ENCODE measurements at regions not wholly inside any gene's neighbourhood (a gene's known extent, or its start where the extent isn't known, plus 50 kb on each side); places are given as distances from the start of the nearest gene placed in this dataset.

GRCh38 chr10:4450981-4451908 is 374.8 kb upstream of the AKR1E2 start:
- H3K4me1 ChIP-seq = no peaks in the 10 kb centered on the region
- intact Hi-C loops (cut with DNase I) = no loop called here
- no peaks in the 10 kb centered on the region for H3K9me3 ChIP-seq
- WGBS, 2 donors = 54 to 61% methylated on average over 13 of the region's 13 CpGs
- H3K4me3 ChIP-seq (replicated peaks in 1 of 3) = no peak overlapping the region
- DNase-seq = no peak
- H3K27me3 ChIP-seq = no peaks in the 10 kb centered on the region
- no peaks in the 10 kb centered on the region for H3K36me3 ChIP-seq
- no peak overlapping the region for H3K27ac ChIP-seq
- no peak for TF ChIP-seq POLR2A (IDR thresholded peaks at IDR 0.05)
- TF ChIP-seq, protein P1, sequence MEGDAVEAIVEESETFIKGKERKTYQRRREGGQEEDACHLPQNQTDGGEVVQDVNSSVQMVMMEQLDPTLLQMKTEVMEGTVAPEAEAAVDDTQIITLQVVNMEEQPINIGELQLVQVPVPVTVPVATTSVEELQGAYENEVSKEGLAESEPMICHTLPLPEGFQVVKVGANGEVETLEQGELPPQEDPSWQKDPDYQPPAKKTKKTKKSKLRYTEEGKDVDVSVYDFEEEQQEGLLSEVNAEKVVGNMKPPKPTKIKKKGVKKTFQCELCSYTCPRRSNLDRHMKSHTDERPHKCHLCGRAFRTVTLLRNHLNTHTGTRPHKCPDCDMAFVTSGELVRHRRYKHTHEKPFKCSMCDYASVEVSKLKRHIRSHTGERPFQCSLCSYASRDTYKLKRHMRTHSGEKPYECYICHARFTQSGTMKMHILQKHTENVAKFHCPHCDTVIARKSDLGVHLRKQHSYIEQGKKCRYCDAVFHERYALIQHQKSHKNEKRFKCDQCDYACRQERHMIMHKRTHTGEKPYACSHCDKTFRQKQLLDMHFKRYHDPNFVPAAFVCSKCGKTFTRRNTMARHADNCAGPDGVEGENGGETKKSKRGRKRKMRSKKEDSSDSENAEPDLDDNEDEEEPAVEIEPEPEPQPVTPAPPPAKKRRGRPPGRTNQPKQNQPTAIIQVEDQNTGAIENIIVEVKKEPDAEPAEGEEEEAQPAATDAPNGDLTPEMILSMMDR (IDR thresholded peaks at IDR 0.05) = no peak

DNA sequence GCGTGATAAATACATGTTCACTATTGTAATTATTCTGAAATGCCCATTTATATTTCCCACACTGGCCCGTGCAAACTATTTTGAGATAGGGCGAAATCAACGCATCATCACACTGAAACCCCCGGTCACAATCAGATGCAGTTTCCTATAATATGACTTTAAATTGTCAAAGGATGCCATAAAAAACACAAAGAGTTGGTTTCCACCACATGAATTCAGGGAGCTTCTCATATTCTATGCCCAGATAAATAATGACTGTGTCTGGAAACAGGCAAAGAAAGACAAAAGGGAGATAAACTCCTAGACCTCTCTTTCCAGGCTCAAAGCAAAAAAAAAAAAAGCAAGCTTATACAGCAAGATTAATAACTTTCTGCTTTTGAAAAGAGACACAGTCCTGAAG is 375.8 kb upstream of the AKR1E2 start:
- 95 to 97% methylated on average over 5 of the region's 5 CpGs for WGBS, 2 donors
- Histone ChIP-seq H3K9me3 (no peaks in the 10 kb centered on the region), H3K4me1 (no peaks in the 10 kb centered on the region), H3K4me3 (replicated peaks in 1 of 3) (no peak overlapping the region), H3K27ac (no peak overlapping the region), H3K27me3 (no peaks in the 10 kb centered on the region), H3K36me3 (no peaks in the 10 kb centered on the region)
- TF ChIP-seq, protein P1 (IDR thresholded peaks at IDR 0.05) = no peak
- no peak for TF ChIP-seq POLR2A (IDR thresholded peaks at IDR 0.05)
- DNase-seq = no peak
- intact Hi-C loops (cut with DNase I) = no loop called here

- Histone ChIP-seq H3K36me3 (no peaks in the 10 kb centered on the region), H3K9me3 (no peaks in the 10 kb centered on the region), H3K4me1 (no peaks in the 10 kb centered on the region), H3K27me3 (no peaks in the 10 kb centered on the region), H3K4me3 (replicated peaks in 1 of 3) (no peak overlapping the region), H3K27ac (no peak overlapping the region)
- intact Hi-C loops (cut with DNase I) = no loop called here
- no peak for TF ChIP-seq POLR2A (IDR thresholded peaks at IDR 0.05)
- TF ChIP-seq, protein P1 (IDR thresholded peaks at IDR 0.05) = no peak
- DNase-seq = no peak
- 58 to 64% methylated on average over 1 of the region's 1 CpG for WGBS, 2 donors
Observed at GRCh38 chr10:4448030-4448429, 378.0 kb upstream of the AKR1E2 start.

- Histone ChIP-seq H3K4me1 (no peaks in the 10 kb centered on the region), H3K36me3 (no peaks in the 10 kb centered on the region), H3K27me3 (no peaks in the 10 kb centered on the region), H3K9me3 (no peaks in the 10 kb centered on the region), H3K27ac (no peak overlapping the region), H3K4me3 (replicated peaks in 1 of 3) (no peak overlapping the region)
- DNase-seq = no peak
- 93 to 95% methylated on average over 1 of the region's 1 CpG for WGBS, 2 donors
- intact Hi-C loops (cut with DNase I) = no loop called here
- TF ChIP-seq, protein P1 (IDR thresholded peaks at IDR 0.05) = no peak
- TF ChIP-seq POLR2A (IDR thresholded peaks at IDR 0.05) = no peak
Observed at GRCh38 chr10:4443419-4443818, 382.6 kb upstream of the AKR1E2 start.

GRCh38 chr10:4442296-4442695 is 383.7 kb upstream of the AKR1E2 start:
- no peak overlapping the region for H3K27ac ChIP-seq
- DNase-seq = no peak
- no peaks in the 10 kb centered on the region for H3K27me3 ChIP-seq
- H3K4me1 ChIP-seq = no peaks in the 10 kb centered on the region
- intact Hi-C loops (cut with DNase I) = no loop called here
- WGBS, 2 donors = 94 to 96% methylated on average over 4 of the region's 4 CpGs
- no peak overlapping the region for H3K4me3 ChIP-seq (replicated peaks in 1 of 3)
- TF ChIP-seq, protein P1 (IDR thresholded peaks at IDR 0.05) = no peak
- TF ChIP-seq POLR2A (IDR thresholded peaks at IDR 0.05) = no peak
- H3K36me3 ChIP-seq = no peaks in the 10 kb centered on the region
- no peaks in the 10 kb centered on the region for H3K9me3 ChIP-seq

Data from thyroid gland (tissue), 4 donors.